Activated CD4-positive, alpha-beta T cell treated with anti-CD3 and anti-CD28 coated beads, Interleukin-2, amount 10 ng/mL, durations not matched to agents 24 days and 14 days (primary cell): ENCODE measurements at regions not wholly inside any gene's neighbourhood (a gene's known extent, or its start where the extent isn't known, plus 50 kb on each side); places are given as distances from the start of the nearest gene placed in this dataset.

Source experiments
- DNase-seq: peaks from one replicate; pipeline ENCODE4 v3.0.0; 2022
- H3K27ac Mint-ChIP-seq: one replicate; pipeline ENCODE4 v1.8.0; 2022; ENCODE audit warnings: mild to moderate bottlenecking, mixed read lengths
- H3K27me3 Mint-ChIP-seq: one replicate; pipeline ENCODE4 v1.8.0; 2022; ENCODE audit warnings: mixed read lengths
- H3K36me3 Mint-ChIP-seq: one replicate; pipeline ENCODE4 v1.8.0; 2022; ENCODE audit warnings: low read depth, mild to moderate bottlenecking, mixed read lengths
- H3K4me1 Mint-ChIP-seq: one replicate; pipeline ENCODE4 v1.8.0; 2021; ENCODE audit warnings: mixed read lengths
- H3K4me3 Mint-ChIP-seq: one replicate; pipeline ENCODE4 v1.8.0; 2022; ENCODE audit warnings: mild to moderate bottlenecking, moderate library complexity, mixed read lengths
- H3K9me3 Mint-ChIP-seq: one replicate; pipeline ENCODE4 v1.8.0; 2021; ENCODE audit warnings: mixed read lengths
- intact Hi-C: fragments of 100-400 bp; cut with micrococcal nuclease; formaldehyde crosslinking; loops from one replicate; pipeline ENCODE4 v1.15.1; 2023

DNA sequence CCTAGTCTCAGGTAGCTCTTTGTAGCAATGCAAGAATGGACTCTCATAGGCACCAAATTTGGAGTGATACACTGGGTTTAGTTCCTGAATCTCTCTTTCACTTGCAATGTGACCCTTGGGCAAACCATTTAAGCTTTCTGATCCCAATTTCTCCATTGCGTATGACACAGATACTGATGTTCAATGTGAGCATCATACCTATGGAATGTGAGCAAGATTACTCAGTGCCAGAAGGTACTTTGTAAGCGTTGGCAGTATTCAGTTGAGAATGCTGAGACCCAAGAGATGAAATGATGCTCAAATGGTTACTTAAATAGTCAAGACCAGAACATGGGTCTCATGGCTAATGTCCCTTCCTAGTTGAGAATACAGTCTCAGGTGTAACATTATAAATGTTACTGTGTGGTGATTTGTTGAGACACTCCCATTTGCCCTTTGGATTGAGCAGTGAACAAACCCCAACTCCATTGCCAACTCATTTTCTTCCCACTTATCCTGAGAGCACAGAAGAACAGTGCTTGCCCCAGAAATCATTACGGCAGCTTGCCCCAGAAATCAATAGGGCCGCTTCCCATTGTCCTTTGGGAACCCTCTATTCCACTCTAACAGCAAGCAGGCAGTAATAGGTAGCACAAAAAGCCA lies 134.1 kb downstream of the SOX9 start:
- DNase-seq = no peak
- intact Hi-C loops = no loop called here
- H3K4me3 Mint-ChIP-seq = no peak overlapping the region
- H3K27ac Mint-ChIP-seq = no peak overlapping the region
- H3K36me3 Mint-ChIP-seq = no peaks in the 10 kb centered on the region
- H3K4me1 Mint-ChIP-seq = no peaks in the 10 kb centered on the region
- no peaks in the 10 kb centered on the region for H3K27me3 Mint-ChIP-seq
- H3K9me3 Mint-ChIP-seq = peaks cover 6% of the 10 kb centered on the region

- Mint-ChIP-seq H3K27ac (no peak overlapping the region), H3K4me1 (no peaks in the 10 kb centered on the region), H3K9me3 (peaks cover 6% of the 10 kb centered on the region), H3K27me3 (no peaks in the 10 kb centered on the region), H3K4me3 (no peak overlapping the region), H3K36me3 (no peaks in the 10 kb centered on the region)
- intact Hi-C loops = no loop called here
- DNase-seq = no peak
Measured at GRCh38 chr17:72255481-72255880, 134.7 kb downstream of the SOX9 start.

DNA sequence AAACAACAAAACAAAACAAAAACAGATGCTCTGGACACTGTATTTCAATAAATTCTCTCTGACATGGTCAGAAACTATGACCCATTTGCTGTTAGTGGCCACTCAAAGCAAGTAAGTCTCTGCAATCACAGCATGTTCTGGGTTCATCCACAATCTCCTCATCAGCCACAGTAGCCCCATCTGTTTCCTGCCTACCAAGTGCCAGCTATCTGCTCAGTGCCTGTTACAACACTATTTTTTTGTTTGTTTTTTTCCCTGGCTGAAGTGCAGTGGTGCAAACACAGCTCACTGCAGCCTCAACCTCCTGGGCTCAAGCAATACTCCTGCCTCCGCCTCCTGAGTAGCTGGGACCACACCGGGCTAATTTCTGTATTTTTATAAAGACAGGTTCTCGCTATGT lies 137.9 kb downstream of the SOX9 start:
- intact Hi-C loops = no loop called here

DNA sequence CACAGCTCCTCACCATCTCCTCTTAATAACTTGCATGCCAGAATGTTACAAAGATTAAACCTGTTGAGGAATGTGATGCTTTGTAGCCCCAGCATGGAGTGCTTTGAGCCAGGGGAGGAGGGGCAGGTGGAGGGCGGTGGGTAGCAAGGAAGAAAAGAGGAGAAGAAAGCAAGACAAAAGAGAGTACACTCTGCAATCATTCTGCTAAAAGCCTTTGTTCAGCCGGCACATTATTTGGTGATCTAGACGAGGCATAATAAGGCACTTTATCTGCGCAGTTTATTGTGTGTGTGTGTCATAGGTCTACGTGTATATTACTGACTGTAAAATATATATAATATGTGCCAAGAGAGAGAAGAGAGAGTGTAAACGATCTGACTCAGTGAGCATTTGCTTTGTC lies 139.1 kb downstream of the SOX9 start:
- no peak for DNase-seq
- H3K27me3 Mint-ChIP-seq = no peaks in the 10 kb centered on the region
- intact Hi-C loops = no loop called here
- peaks cover 6% of the 10 kb centered on the region for H3K9me3 Mint-ChIP-seq
- no peak overlapping the region for H3K4me3 Mint-ChIP-seq
- H3K4me1 Mint-ChIP-seq = no peaks in the 10 kb centered on the region
- no peak overlapping the region for H3K27ac Mint-ChIP-seq
- H3K36me3 Mint-ChIP-seq = no peaks in the 10 kb centered on the region

More for the DNA sequence above, 137.9 kb downstream of the SOX9 start:
- Mint-ChIP-seq H3K27ac (no peak overlapping the region), H3K36me3 (no peaks in the 10 kb centered on the region), H3K27me3 (no peaks in the 10 kb centered on the region), H3K9me3 (peaks cover 6% of the 10 kb centered on the region), H3K4me1 (no peaks in the 10 kb centered on the region), H3K4me3 (no peak overlapping the region)
- no peak for DNase-seq

DNA sequence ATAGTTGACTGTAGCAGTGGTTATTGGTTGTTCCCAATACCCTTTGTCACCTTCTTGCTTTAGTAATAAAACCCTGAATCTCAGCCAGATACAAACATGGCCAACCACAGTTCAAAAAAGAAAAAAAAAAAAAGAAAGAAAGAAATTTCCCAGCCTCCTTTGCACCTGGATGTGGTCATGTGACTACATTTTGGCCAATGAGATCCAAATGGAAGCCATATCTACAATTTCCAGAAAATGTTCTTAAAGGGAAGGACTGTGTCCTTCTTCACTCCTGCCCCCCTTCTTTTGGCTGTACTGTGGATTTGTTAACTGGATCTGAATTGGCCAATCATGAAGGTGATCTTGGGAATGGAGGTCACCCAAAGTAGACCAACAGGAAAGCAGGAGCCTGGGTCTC lies 141.9 kb downstream of the SOX9 start:
- no peak for DNase-seq
- intact Hi-C loops = no loop called here
- Mint-ChIP-seq H3K4me1 (no peaks in the 10 kb centered on the region), H3K36me3 (no peaks in the 10 kb centered on the region), H3K27ac (no peak overlapping the region), H3K27me3 (no peaks in the 10 kb centered on the region), H3K9me3 (peaks cover 6% of the 10 kb centered on the region), H3K4me3 (no peak overlapping the region)

DNA sequence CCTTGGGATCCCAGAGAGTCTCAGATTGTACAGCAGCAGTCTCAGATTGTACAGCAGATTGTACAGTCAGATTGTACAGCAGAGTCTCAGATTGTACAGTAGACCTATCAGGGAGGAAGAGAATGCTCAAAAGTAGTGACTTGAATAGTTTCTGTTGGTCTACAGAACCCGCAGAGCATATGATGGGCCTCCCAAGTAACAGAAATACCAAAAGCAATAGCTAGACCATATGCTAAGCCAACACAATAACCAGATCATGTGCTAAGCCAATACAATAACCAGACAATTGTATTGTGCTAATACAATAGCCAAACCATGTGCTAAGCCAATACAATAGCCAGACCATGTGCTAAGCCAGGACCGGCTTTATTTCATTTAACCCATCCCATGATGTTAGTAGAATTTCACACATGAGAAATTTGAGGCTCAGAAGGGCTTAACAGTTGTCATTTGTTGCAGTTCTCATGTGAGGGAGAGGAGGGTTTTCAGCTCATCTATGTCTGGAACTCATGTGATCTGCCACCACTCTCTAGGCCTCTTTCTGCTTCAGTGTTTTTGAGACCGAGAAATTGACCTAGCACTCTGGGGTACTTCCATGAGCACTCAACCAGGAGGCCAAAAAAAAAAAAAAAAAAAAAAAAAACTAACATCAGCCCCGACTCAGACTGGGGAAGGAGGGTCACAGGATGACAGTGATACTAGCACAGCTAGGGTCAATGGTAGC lies 144.0 kb downstream of the SOX9 start:
- H3K4me1 Mint-ChIP-seq = no peaks in the 10 kb centered on the region
- H3K9me3 Mint-ChIP-seq = no peaks in the 10 kb centered on the region
- no peaks in the 10 kb centered on the region for H3K27me3 Mint-ChIP-seq
- no peaks in the 10 kb centered on the region for H3K36me3 Mint-ChIP-seq
- intact Hi-C loops = no loop called here
- H3K4me3 Mint-ChIP-seq = no peak overlapping the region
- H3K27ac Mint-ChIP-seq = no peak overlapping the region
- no peak for DNase-seq

GRCh38 chr17:72266112-72266775 lies 145.4 kb downstream of the SOX9 start:
- intact Hi-C loops = no loop called here
- Mint-ChIP-seq H3K27ac (no peak overlapping the region), H3K36me3 (no peaks in the 10 kb centered on the region), H3K27me3 (no peaks in the 10 kb centered on the region), H3K4me1 (no peaks in the 10 kb centered on the region), H3K9me3 (no peaks in the 10 kb centered on the region), H3K4me3 (no peak overlapping the region)
- no peak for DNase-seq

DNA sequence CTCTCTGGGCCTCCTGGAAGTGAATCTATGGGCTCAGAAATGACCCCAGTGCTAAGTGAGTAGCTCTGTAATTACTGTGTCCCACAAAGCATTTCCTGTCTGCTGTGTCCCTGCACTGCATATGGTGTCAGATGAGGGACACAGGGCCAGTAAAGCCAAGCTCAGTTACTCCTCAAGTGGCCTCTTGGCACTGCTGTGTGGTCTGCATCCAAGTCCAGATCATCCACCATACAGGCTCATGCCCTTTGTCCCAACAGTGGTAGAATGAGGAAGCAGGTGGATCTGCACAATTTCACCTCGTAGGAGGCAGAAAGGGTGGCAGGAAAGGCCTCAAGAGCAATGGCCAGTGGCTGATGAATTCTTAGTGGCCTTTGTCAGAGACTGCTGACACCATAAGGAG lies 146.8 kb downstream of the SOX9 start:
- Mint-ChIP-seq H3K36me3 (no peaks in the 10 kb centered on the region), H3K4me3 (no peak overlapping the region), H3K27me3 (no peaks in the 10 kb centered on the region), H3K27ac (no peak overlapping the region), H3K4me1 (no peaks in the 10 kb centered on the region), H3K9me3 (no peaks in the 10 kb centered on the region)
- no peak for DNase-seq
- intact Hi-C loops = no loop called here

- Mint-ChIP-seq H3K36me3 (no peaks in the 10 kb centered on the region), H3K4me3 (no peak overlapping the region), H3K4me1 (no peaks in the 10 kb centered on the region), H3K27ac (no peak overlapping the region), H3K9me3 (peaks cover 3% of the 10 kb centered on the region), H3K27me3 (no peaks in the 10 kb centered on the region)
- no peak for DNase-seq
- intact Hi-C loops = no loop called here
Measured at GRCh38 chr17:72268431-72268830, 147.6 kb downstream of the SOX9 start.

- intact Hi-C loops = no loop called here
- no peak for DNase-seq
Measured at GRCh38 chr17:72270273-72270924, 149.6 kb downstream of the SOX9 start.

GRCh38 chr17:72271603-72272002 lies 150.8 kb downstream of the SOX9 start:
- Mint-ChIP-seq H3K27ac (no peak overlapping the region), H3K4me3 (no peak overlapping the region), H3K36me3 (no peaks in the 10 kb centered on the region), H3K9me3 (peaks cover 3% of the 10 kb centered on the region), H3K27me3 (no peaks in the 10 kb centered on the region), H3K4me1 (no peaks in the 10 kb centered on the region)
- intact Hi-C loops = no loop called here
- DNase-seq = no peak

More at GRCh38 chr17:72270273-72270924, 149.6 kb downstream of the SOX9 start:
- H3K4me1 Mint-ChIP-seq = no peaks in the 10 kb centered on the region
- H3K27ac Mint-ChIP-seq = no peak overlapping the region
- H3K36me3 Mint-ChIP-seq = no peaks in the 10 kb centered on the region
- peaks cover 3% of the 10 kb centered on the region for H3K9me3 Mint-ChIP-seq
- H3K4me3 Mint-ChIP-seq = no peak overlapping the region
- no peaks in the 10 kb centered on the region for H3K27me3 Mint-ChIP-seq

DNA sequence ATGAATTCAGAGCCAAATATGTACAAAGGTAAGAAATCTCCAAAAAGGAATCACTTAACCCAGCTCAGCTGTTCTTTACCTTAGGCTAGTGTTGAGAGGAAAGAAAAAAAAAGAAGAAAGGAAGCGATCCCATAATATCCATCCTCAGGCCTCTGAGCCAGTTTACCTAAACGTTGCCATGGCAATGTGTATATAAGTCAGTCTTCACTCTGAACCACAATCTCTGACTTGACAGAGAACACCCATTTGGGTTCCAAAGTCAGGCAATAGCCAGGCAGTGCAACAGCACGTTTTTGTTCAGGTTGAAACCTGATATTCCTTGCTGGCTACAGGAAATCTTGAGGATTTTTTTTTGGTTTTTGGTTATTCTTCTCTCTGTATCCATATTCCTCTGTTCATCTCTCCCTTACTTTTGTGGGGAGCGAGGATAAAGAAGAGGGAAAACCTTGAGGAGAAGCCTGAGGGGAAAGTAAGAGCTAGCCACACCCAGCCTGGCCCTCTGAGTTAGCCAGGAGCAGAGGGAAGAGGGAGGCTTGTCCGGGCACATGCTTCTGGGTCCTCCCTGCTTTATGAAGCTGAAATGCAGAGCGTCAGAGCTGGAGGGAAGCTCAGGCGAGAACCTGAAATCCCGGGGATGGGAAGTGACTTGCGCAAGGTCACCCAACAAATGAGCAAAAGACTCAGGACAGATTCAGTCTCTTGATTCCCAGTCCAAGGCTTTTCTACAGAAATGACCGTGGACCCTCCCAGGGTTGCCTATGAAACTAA lies 152.7 kb downstream of the SOX9 start:
- Mint-ChIP-seq H3K9me3 (peaks cover 3% of the 10 kb centered on the region), H3K4me1 (no peaks in the 10 kb centered on the region), H3K4me3 (no peak overlapping the region), H3K27me3 (no peaks in the 10 kb centered on the region), H3K36me3 (no peaks in the 10 kb centered on the region), H3K27ac (no peak overlapping the region)
- intact Hi-C loops = no loop called here
- DNase-seq = no peak

- peaks cover 3% of the 10 kb centered on the region for H3K9me3 Mint-ChIP-seq
- H3K27me3 Mint-ChIP-seq = no peaks in the 10 kb centered on the region
- no peaks in the 10 kb centered on the region for H3K36me3 Mint-ChIP-seq
- no peak for DNase-seq
- no peak overlapping the region for H3K4me3 Mint-ChIP-seq
- H3K4me1 Mint-ChIP-seq = no peaks in the 10 kb centered on the region
- H3K27ac Mint-ChIP-seq = no peak overlapping the region
- intact Hi-C loops = no loop called here
Measured at GRCh38 chr17:72274614-72275013, 153.8 kb downstream of the SOX9 start.
